HG03460 (cell line): ENCODE measurements at regions not wholly inside any gene's neighbourhood (a gene's known extent, or its start where the extent isn't known, plus 50 kb on each side); places are given as distances from the start of the nearest gene placed in this dataset.

Experiments
- ATAC-seq: cut with Tn5 transposase; IDR thresholded peaks from one replicate; pipeline ENCODE4 v1.9.1; 2021; ENCODE audit not compliant: unreplicated experiment

- no peak for ATAC-seq
Measured at GRCh38 chr2:16117021-16117700, 176.8 kb downstream of the MYCN start.

- no peak for ATAC-seq
Measured at GRCh38 chr2:16115881-16116830, 175.8 kb downstream of the MYCN start.

- ATAC-seq: no peak
Measured at GRCh38 chr2:16115291-16115690, 174.9 kb downstream of the MYCN start.

GRCh38 chr2:16114836-16115235, 174.5 kb downstream of the MYCN start:
- ATAC-seq: no peak

GRCh38 chr2:16114070-16114469, 173.7 kb downstream of the MYCN start:
- ATAC-seq: no peak

- ATAC-seq: no peak
Measured at GRCh38 chr2:16113568-16113967, 173.2 kb downstream of the MYCN start.

- ATAC-seq: no peak
Measured at GRCh38 chr2:16112972-16113560, 172.7 kb downstream of the MYCN start.

GRCh38 chr2:16112251-16112971, 172.1 kb downstream of the MYCN start:
- ATAC-seq: no peak

- ATAC-seq: no peak
Measured at GRCh38 chr2:16111838-16112210, 171.5 kb downstream of the MYCN start.

- no peak for ATAC-seq
Measured at GRCh38 chr2:16109821-16110310, 169.5 kb downstream of the MYCN start.

GRCh38 chr2:16109368-16109820, 169.0 kb downstream of the MYCN start:
- no peak for ATAC-seq

GRCh38 chr2:16107246-16107645, 166.9 kb downstream of the MYCN start:
- no peak for ATAC-seq

- ATAC-seq: no peak
Measured at GRCh38 chr2:16106619-16107018, 166.3 kb downstream of the MYCN start.

- no peak for ATAC-seq
Measured at GRCh38 chr2:16105669-16106281, 165.4 kb downstream of the MYCN start.

GRCh38 chr2:16104949-16105668, 164.8 kb downstream of the MYCN start:
- ATAC-seq: no peak

GRCh38 chr2:16104315-16104948, 164.1 kb downstream of the MYCN start:
- no peak for ATAC-seq

- ATAC-seq: no peak
Measured at GRCh38 chr2:16103614-16104314, 163.4 kb downstream of the MYCN start.

- ATAC-seq: no peak
Measured at GRCh38 chr2:16102976-16103380, 162.6 kb downstream of the MYCN start.
